ENCODE measurements at regions not wholly inside any gene's neighbourhood (a gene's known extent, or its start where the extent isn't known, plus 50 kb on each side); places are given as distances from the start of the nearest gene placed in this dataset.

DNA sequence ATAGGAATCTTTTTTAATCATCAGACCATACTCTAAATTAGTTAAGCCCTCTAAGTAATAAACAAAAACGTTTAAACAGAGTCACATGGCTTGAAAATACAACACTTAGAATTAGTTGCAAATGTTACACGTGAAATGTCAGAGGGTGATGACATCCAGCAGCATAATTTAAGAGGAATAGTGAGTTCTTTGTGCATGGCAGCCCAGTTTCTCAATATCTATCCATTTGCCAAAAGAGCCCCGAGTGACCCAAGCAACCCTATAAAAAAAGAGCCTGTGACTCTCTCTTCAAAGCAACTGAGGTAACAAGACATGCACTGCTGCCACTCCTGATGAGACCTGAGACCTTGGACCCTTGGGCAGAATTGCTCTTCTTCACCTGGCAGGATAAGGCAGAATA lies 96.9 kb upstream of the RASA1 start:
- TF ChIP-seq, protein P1, sequence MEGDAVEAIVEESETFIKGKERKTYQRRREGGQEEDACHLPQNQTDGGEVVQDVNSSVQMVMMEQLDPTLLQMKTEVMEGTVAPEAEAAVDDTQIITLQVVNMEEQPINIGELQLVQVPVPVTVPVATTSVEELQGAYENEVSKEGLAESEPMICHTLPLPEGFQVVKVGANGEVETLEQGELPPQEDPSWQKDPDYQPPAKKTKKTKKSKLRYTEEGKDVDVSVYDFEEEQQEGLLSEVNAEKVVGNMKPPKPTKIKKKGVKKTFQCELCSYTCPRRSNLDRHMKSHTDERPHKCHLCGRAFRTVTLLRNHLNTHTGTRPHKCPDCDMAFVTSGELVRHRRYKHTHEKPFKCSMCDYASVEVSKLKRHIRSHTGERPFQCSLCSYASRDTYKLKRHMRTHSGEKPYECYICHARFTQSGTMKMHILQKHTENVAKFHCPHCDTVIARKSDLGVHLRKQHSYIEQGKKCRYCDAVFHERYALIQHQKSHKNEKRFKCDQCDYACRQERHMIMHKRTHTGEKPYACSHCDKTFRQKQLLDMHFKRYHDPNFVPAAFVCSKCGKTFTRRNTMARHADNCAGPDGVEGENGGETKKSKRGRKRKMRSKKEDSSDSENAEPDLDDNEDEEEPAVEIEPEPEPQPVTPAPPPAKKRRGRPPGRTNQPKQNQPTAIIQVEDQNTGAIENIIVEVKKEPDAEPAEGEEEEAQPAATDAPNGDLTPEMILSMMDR (IDR thresholded peaks at IDR 0.05), result no peak
- TF ChIP-seq EZH2 (IDR thresholded peaks at IDR 0.05; ENCODE audit: borderline replicate concordance, insufficient read depth, low read depth, low read length, poor library complexity, severe bottlenecking), result no peak

All from B cell (primary cell).